GM12891 (cell line): ENCODE measurements at regions not wholly inside any gene's neighbourhood (a gene's known extent, or its start where the extent isn't known, plus 50 kb on each side); places are given as distances from the start of the nearest gene placed in this dataset.

Experiments used
- DNase-seq: peaks from one replicate; pipeline ENCODE4 v3.0.0; 2011; ENCODE audit warnings: low spot score; ENCODE audit not compliant: insufficient read length
- FAIRE-seq: peaks from 2 replicates; lab custom pipeline; 2011; peaks lifted over from hg19 to GRCh38; lab: Jason Lieb, UNC
- POLR2A ChIP-seq: IDR thresholded peaks from 2 replicates; pipeline ENCODE4 v1.6.1; 2011; ENCODE audit warnings: low read depth, low read length, control low read depth
- SPI1 ChIP-seq: IDR thresholded peaks from 2 replicates; pipeline ENCODE4 v1.6.1; 2011; ENCODE audit warnings: low read depth, low read length, control low read depth
- TAF1 ChIP-seq: IDR thresholded peaks from 2 replicates; pipeline ENCODE4 v1.6.1; 2011; ENCODE audit warnings: low read depth, low read length, control low read depth

DNA sequence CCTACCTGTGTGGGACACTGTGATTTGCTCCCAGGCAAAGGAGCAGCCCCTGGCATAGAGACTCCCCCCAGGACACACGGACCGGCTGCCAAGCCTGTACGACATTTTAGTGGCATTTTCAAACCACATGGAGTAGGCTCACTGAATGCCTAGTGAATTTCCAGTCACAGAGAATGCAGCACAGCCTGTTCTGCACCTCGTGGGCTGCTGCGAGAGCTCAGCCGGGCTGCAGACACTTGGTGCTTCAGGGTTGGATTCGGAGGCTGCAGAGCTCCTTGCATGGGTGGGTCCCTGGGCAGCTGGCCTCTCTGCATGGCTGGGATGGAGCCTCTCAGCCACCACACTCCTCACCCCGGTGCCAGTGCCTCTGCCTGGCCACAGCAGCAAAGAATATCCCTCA, 51.2 kb upstream of the HNF1B start:
- FAIRE-seq (no peak), DNase-seq (no peak)
- TF ChIP-seq POLR2A: no peak
- no peak for TF ChIP-seq SPI1
- no peak for TF ChIP-seq TAF1
